Lung (tissue), 11 donors: ENCODE measurements at regions not wholly inside any gene's neighbourhood (a gene's known extent, or its start where the extent isn't known, plus 50 kb on each side); places are given as distances from the start of the nearest gene placed in this dataset.

Experiments used
- ATAC-seq: fragments of 200-7000 bp; cut with Tn5 transposase; one replicate; pipeline ENCODE4 v1.9.1; 2020; ENCODE audit warnings: moderate number of reproducible peaks; ENCODE audit not compliant: insufficient read depth, low FRiP score
- DNase-seq, 3 donors: peaks; one replicate each; pipeline ENCODE4 v3.0.0-alpha.2; 2013 to 2017
- H3K27ac ChIP-seq, 2 donors: one replicate each; pipeline ENCODE4 v1.5.1; 2013; ENCODE audit warnings: mild to moderate bottlenecking in 2 of 2, moderate library complexity in 2 of 2, control low read depth in 1 of 2, inconsistent platforms in 1 of 2, low read depth in 1 of 2, low read length in 1 of 2
- H3K27me3 ChIP-seq, 3 donors: one replicate each; pipeline ENCODE4 v1.5.1; 2013; ENCODE audit warnings: low read length in 2 of 3; ENCODE audit not compliant: control insufficient read depth in 3 of 3, insufficient read depth in 3 of 3
- H3K36me3 ChIP-seq, 4 donors: one replicate each; pipeline ENCODE4 v1.5.1; 2013; ENCODE audit warnings: low read length in 4 of 4, mild to moderate bottlenecking in 1 of 4, moderate library complexity in 1 of 4; ENCODE audit not compliant: control insufficient read depth in 4 of 4, insufficient read depth in 4 of 4
- H3K4me1 ChIP-seq, 5 donors: one replicate each; pipeline ENCODE4 v1.5.1; 2013; ENCODE audit warnings: low read length in 5 of 5, mild to moderate bottlenecking in 2 of 5, moderate library complexity in 1 of 5; ENCODE audit not compliant: control insufficient read depth in 5 of 5, insufficient read depth in 5 of 5
- H3K4me3 ChIP-seq: one replicate; pipeline ENCODE4 v1.5.1; 2013; ENCODE audit warnings: mild to moderate bottlenecking, control low read depth, moderate library complexity
- H3K9ac ChIP-seq, 2 donors: one replicate each; pipeline ENCODE4 v1.5.1; 2013; ENCODE audit warnings: low read length in 2 of 2, control low read depth in 1 of 2; ENCODE audit not compliant: insufficient read depth in 1 of 2
- H3K9me3 ChIP-seq, 4 donors: one replicate each; pipeline ENCODE4 v1.5.1; 2013; ENCODE audit warnings: low read length in 3 of 4, mild to moderate bottlenecking in 1 of 4, moderate library complexity in 1 of 4; ENCODE audit not compliant: control insufficient read depth in 4 of 4, insufficient read depth in 3 of 4
- CTCF ChIP-seq: IDR thresholded peaks from 2 replicates; pipeline ENCODE4 v1.5.1; 2012; ENCODE audit warnings: mild to moderate bottlenecking; ENCODE audit errors: control extremely low read depth, extremely low read depth
- WGBS, 2 donors: extraction: QIAGEN DNeasy Blood & Tissue Kit; methylation state at CpG; one replicate each; pipeline ENCODE4 v1.1.7; 2013; 5-methylcytosine and 5-hydroxymethylcytosine counted together
- donor health status: control.
- donor health status: control.
- donor health status: Bipolar disorder and iron deficiency.
- donor health status: healthy.
- donor health status: DM: yes; HTN: yes; CAD: no.

DNA sequence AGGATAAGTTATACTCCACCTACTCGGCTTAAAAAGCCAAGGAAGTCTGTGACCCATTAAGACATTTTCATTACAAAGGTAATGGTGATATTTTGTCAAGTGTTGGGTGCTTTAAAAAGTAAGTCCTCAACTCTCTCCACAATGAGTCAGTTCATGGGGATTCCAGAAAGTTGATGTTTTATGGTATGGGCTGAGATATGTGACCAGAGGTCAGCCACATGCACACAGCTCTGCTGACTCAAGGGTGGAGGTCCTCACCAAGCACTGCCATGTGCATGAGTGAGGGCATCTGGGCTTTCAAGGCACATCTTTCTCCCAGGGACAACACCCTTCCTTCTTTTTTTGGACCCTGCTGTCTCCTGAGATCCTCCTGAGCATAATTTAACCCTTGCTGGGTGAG, 292.9 kb downstream of the PTEN start:
- Histone ChIP-seq H3K27ac (no peak overlapping the region), H3K9me3 (no peaks in the 10 kb centered on the region), H3K4me1 (peaks cover 0 to 27% (median 4%) of the 10 kb centered on the region in 5 donors), H3K4me3 (no peak overlapping the region), H3K36me3 (no peaks in the 10 kb centered on the region), H3K27me3 (no peaks in the 10 kb centered on the region), H3K9ac (no peak overlapping the region)
- no peak for ATAC-seq
- TF ChIP-seq CTCF: no peak
- WGBS, 2 donors: 99 to 100% methylated on average over 1 of the region's 1 CpG
- no peak for DNase-seq

DNA sequence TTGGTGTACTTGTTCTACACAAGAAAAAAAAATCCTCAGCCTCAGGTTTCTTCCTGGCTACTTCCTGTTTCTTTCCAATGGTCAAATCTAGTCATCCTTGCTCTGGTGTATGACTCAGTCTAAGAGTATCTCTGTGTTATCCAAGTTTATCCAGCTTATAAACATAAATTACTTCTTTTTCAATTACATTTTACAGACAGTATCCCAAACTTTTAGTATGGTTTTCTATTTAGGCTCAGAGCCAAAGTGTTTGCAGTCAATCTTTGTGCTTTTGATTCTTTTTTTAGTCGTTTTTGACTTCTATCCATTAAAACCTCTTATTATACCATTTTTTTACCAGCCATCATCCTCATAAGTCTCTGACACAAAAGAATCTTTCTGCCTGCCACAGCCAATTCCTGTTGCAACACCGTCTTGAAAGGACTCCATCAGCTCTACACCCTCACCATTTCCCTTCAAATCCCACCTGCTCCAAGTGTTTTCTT, 294.6 kb downstream of the PTEN start:
- TF ChIP-seq CTCF: no peak
- no peaks in the 10 kb centered on the region for H3K27me3 ChIP-seq
- no peaks in the 10 kb centered on the region for H3K36me3 ChIP-seq
- H3K9me3 ChIP-seq: no peaks in the 10 kb centered on the region
- H3K9ac ChIP-seq: no peak overlapping the region
- WGBS, 2 donors: 33 to 37% methylated on average over 2 of the region's 2 CpGs
- DNase-seq: peak in 2 of 3 donors; percentile 27 to 46
- ATAC-seq: no peak
- H3K27ac ChIP-seq: peak overlapping the region in 1 of 2 donors; percentile 45
- peaks cover 0 to 32% (median 4%) of the 10 kb centered on the region in 5 donors for H3K4me1 ChIP-seq
- no peak overlapping the region for H3K4me3 ChIP-seq

DNA sequence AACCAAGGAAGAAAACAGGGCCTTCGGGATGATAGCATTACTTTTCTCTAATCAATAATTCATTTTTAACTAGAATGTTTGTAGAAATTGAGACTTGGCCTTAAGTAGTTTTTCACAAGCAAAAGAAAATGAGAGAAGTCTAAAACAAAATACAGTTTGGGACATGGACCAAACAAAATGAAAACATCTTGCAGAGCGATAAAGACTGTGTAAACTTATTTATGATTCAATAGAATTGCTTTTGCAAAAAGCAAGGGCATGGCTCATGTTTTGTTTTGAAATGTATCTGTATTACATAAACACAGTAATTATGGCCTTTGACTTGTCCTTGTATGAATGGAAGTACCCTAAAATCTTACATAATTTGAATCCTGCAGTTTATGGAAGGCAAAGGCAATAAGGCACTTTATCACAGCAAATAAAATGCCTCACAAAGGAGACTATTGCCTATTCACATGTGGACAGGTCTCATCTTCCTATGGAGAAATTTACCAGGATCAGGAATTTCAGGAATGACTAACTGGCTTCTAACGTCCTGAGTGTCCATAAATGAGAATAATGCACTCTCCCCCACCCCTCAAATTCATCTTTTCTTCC, 295.2 kb downstream of the PTEN start:
- DNase-seq (peak in 2 of 3 donors; percentile 58 to 70), ATAC-seq (no peak)
- Histone ChIP-seq H3K9ac (no peak overlapping the region), H3K9me3 (no peaks in the 10 kb centered on the region), H3K4me1 (peaks cover 0 to 36% (median 4%) of the 10 kb centered on the region in 5 donors), H3K36me3 (no peaks in the 10 kb centered on the region), H3K27ac (no peak overlapping the region), H3K27me3 (no peaks in the 10 kb centered on the region), H3K4me3 (no peak overlapping the region)
- no peak for TF ChIP-seq CTCF
- 62 to 65% methylated on average over 3 of the region's 3 CpGs for WGBS, 2 donors
